Caco-2 (cell line): ENCODE measurements at regions not wholly inside any gene's neighbourhood (a gene's known extent, or its start where the extent isn't known, plus 50 kb on each side); places are given as distances from the start of the nearest gene placed in this dataset.

Source experiments
- BruUV-seq: library from RNA; stranded (reverse); fragments of 400-500 nt; replicated peaks from 2 replicates; lab custom pipeline; 2021; lab: Mats Ljungman, UMichigan
- CTCF ChIA-PET: fragments of 300-600 bp; sonication (Branson Sonifier 250); formaldehyde crosslinking; loops from one replicate; lab custom pipeline; 2022; ENCODE audit warnings: antibody characterized with exemption; lab: Charles Lee
- POLR2A ChIA-PET: fragments of 300-600 bp; sonication (Branson Sonifier 250); formaldehyde crosslinking; loops from one replicate; lab custom pipeline; 2022; ENCODE audit warnings: antibody characterized with exemption; lab: Charles Lee
- DNase-seq, 2 experiments: peaks; one replicate each; pipeline versions ENCODE4 v3.0.0 to v3.0.0-alpha.2; 2020 to 2022
- H3K27me3 ChIP-seq: replicated peaks from 2 replicates; pipeline ENCODE4 v1.6.0; 2011; ENCODE audit warnings: low read length; ENCODE audit not compliant: control insufficient read depth, insufficient read depth
- H3K36me3 ChIP-seq: 2 replicates; pipeline ENCODE4 v1.5.1; 2011; ENCODE audit warnings: low read length; ENCODE audit not compliant: control insufficient read depth, insufficient read depth
- H3K4me1 ChIP-seq: fragments of 250-450 bp; sonication (Bioruptor Pico); 2 replicates; pipeline ENCODE4 v1.5.1; 2020; ENCODE audit warnings: mild to moderate bottlenecking
- H3K4me3 ChIP-seq: 2 replicates; pipeline ENCODE4 v1.5.1; 2011; ENCODE audit warnings: low read depth, mild to moderate bottlenecking, control low read depth, low read length
- H3K9me3 ChIP-seq: fragments of 250-450 bp; sonication (Bioruptor Pico); 2 replicates; pipeline ENCODE4 v1.5.1; 2020; ENCODE audit warnings: mild to moderate bottlenecking, moderate library complexity
- H3K27ac Mint-ChIP-seq: one replicate; pipeline ENCODE4 v1.8.0; 2022; ENCODE audit warnings: mixed read lengths; ENCODE audit not compliant: unreplicated experiment
- H3K27me3 Mint-ChIP-seq: one replicate; pipeline ENCODE4 v1.8.0; 2022; ENCODE audit warnings: mixed read lengths; ENCODE audit not compliant: insufficient read depth, unreplicated experiment
- H3K36me3 Mint-ChIP-seq: one replicate; pipeline ENCODE4 v1.8.0; 2022; ENCODE audit warnings: mild to moderate bottlenecking, mixed read lengths; ENCODE audit not compliant: insufficient read depth, unreplicated experiment
- H3K4me1 Mint-ChIP-seq: one replicate; pipeline ENCODE4 v1.8.0; 2022; ENCODE audit warnings: low read depth, mixed read lengths; ENCODE audit not compliant: unreplicated experiment
- H3K4me3 Mint-ChIP-seq: one replicate; pipeline ENCODE4 v1.8.0; 2022; ENCODE audit warnings: mild to moderate bottlenecking, moderate library complexity, mixed read lengths; ENCODE audit not compliant: unreplicated experiment
- H3K9me3 Mint-ChIP-seq: one replicate; pipeline ENCODE4 v1.8.0; 2022; ENCODE audit warnings: mixed read lengths; ENCODE audit not compliant: unreplicated experiment
- CTCF ChIP-seq, 2 experiments: fragments of 200-600 bp in 1 of 2; IDR thresholded peaks; 1 replicate in 1 of 2; 2 replicates in 1 of 2; pipeline versions ENCODE4 v1.5.1 to v1.8.0; 2011 to 2022; ENCODE audit warnings: antibody characterized with exemption in 1 of 2, control low read depth in 1 of 2, inconsistent platforms in 1 of 2, low read depth in 1 of 2, low read length in 1 of 2, mild to moderate bottlenecking in 1 of 2, moderate library complexity in 1 of 2; ENCODE audit not compliant: insufficient read depth in 1 of 2, severe bottlenecking in 1 of 2, unreplicated experiment in 1 of 2
- intact Hi-C: fragments of 100-400 bp; cut with micrococcal nuclease; formaldehyde crosslinking; loops from one replicate; pipeline ENCODE4 v1.10.0; 2022; ENCODE audit not compliant: unreplicated experiment

GRCh38 chr3:5980475-5980874, 793.0 kb downstream of the EDEM1 start:
- Mint-ChIP-seq H3K27ac (no peak overlapping the region), H3K36me3 (no peaks in the 10 kb centered on the region), H3K4me1 (no peaks in the 10 kb centered on the region), H3K27me3 (peaks cover 4% of the 10 kb centered on the region), H3K4me3 (no peak overlapping the region), H3K9me3 (peaks cover 21% of the 10 kb centered on the region)
- intact Hi-C loops = no loop called here
- no peak for TF ChIP-seq CTCF (IDR thresholded peaks at IDR 0.05; ENCODE audit: insufficient read depth in 1 of 2, low read depth in 1 of 2, low read length in 1 of 2, severe bottlenecking in 1 of 2, unreplicated experiment in 1 of 2)
- Histone ChIP-seq H3K27me3 (no peaks in the 10 kb centered on the region), H3K4me1 (no peaks in the 10 kb centered on the region), H3K4me3 (no peak overlapping the region), H3K9me3 (no peaks in the 10 kb centered on the region), H3K36me3 (no peaks in the 10 kb centered on the region)
- no peak for DNase-seq
- POLR2A ChIA-PET = no interaction called here
- no TSS peak for BruUV-seq
- CTCF ChIA-PET = no interaction called here

- POLR2A ChIA-PET = no interaction called here
- H3K36me3 Mint-ChIP-seq = no peaks in the 10 kb centered on the region
- no peak for TF ChIP-seq CTCF (IDR thresholded peaks at IDR 0.05; ENCODE audit: insufficient read depth in 1 of 2, low read depth in 1 of 2, low read length in 1 of 2, severe bottlenecking in 1 of 2, unreplicated experiment in 1 of 2)
- no peaks in the 10 kb centered on the region for H3K27me3 ChIP-seq
- H3K27ac Mint-ChIP-seq = no peak overlapping the region
- H3K27me3 Mint-ChIP-seq = no peaks in the 10 kb centered on the region
- no TSS peak for BruUV-seq
- H3K36me3 ChIP-seq = no peaks in the 10 kb centered on the region
- no peak overlapping the region for H3K4me3 Mint-ChIP-seq
- no peak overlapping the region for H3K4me3 ChIP-seq
- DNase-seq = no peak
- CTCF ChIA-PET = no interaction called here
- H3K4me1 ChIP-seq = no peaks in the 10 kb centered on the region
- intact Hi-C loops = no loop called here
- no peaks in the 10 kb centered on the region for H3K9me3 ChIP-seq
- peaks cover 12% of the 10 kb centered on the region for H3K4me1 Mint-ChIP-seq
- H3K9me3 Mint-ChIP-seq = peaks cover 10% of the 10 kb centered on the region
These were observed 807.1 kb downstream of the EDEM1 start for GRCh38 chr3:5994651-5995050.

GRCh38 chr3:6018456-6018855, 830.9 kb downstream of the EDEM1 start:
- BruUV-seq = no TSS peak
- H3K27me3 Mint-ChIP-seq = no peaks in the 10 kb centered on the region
- H3K4me1 Mint-ChIP-seq = no peaks in the 10 kb centered on the region
- H3K36me3 Mint-ChIP-seq = no peaks in the 10 kb centered on the region
- no peak for TF ChIP-seq CTCF (IDR thresholded peaks at IDR 0.05; ENCODE audit: insufficient read depth in 1 of 2, low read depth in 1 of 2, low read length in 1 of 2, severe bottlenecking in 1 of 2, unreplicated experiment in 1 of 2)
- H3K27ac Mint-ChIP-seq = no peak overlapping the region
- Histone ChIP-seq H3K36me3 (no peaks in the 10 kb centered on the region), H3K9me3 (no peaks in the 10 kb centered on the region), H3K4me1 (no peaks in the 10 kb centered on the region), H3K4me3 (no peak overlapping the region), H3K27me3 (no peaks in the 10 kb centered on the region)
- ChIA-PET POLR2A (no interaction called here), CTCF (no interaction called here)
- DNase-seq = no peak
- no peaks in the 10 kb centered on the region for H3K9me3 Mint-ChIP-seq
- intact Hi-C loops = no loop called here
- no peak overlapping the region for H3K4me3 Mint-ChIP-seq
